Peyer's patch (tissue), 4 donors: ENCODE measurements at regions not wholly inside any gene's neighbourhood (a gene's known extent, or its start where the extent isn't known, plus 50 kb on each side); places are given as distances from the start of the nearest gene placed in this dataset.

Experiments used
- DNase-seq, 3 donors: peaks; one replicate each; pipeline ENCODE4 v3.0.0-alpha.2; 2017 to 2019
- H3K27ac ChIP-seq, 4 donors: fragments of 200-600 bp; sonication (generic); one replicate each; pipeline ENCODE4 v1.5.1; 2016 to 2019
- H3K27me3 ChIP-seq, 2 donors: fragments of 200-600 bp; sonication (generic); one replicate each; pipeline ENCODE4 v1.5.1; 2019
- H3K36me3 ChIP-seq, 3 donors: fragments of 200-600 bp; sonication (generic); one replicate each; pipeline ENCODE4 v1.5.1; 2016 to 2019
- H3K4me1 ChIP-seq, 4 donors: fragments of 200-600 bp; sonication (generic); one replicate each; pipeline ENCODE4 v1.5.1; 2016 to 2019
- H3K4me3 ChIP-seq, 4 donors: fragments of 200-600 bp; sonication (generic); 1 replicate in 3 of 4; 2 replicates in 1 of 4; pipeline ENCODE4 v1.5.1; 2016 to 2019; ENCODE audit warnings: mild to moderate bottlenecking in 1 of 4
- H3K9me3 ChIP-seq, 4 donors: fragments of 200-600 bp; sonication (generic); one replicate each; pipeline ENCODE4 v1.5.1; 2016 to 2019; ENCODE audit warnings: mild to moderate bottlenecking in 1 of 4
- POLR2A ChIP-seq, 2 donors: fragments of 450-650 bp; IDR thresholded peaks; one replicate each; pipeline ENCODE4 v1.5.1; 2017; ENCODE audit warnings: antibody characterized with exemption in 2 of 2, mild to moderate bottlenecking in 2 of 2, moderate library complexity in 2 of 2
- TF ChIP-seq, protein P1 (sequence below), 6 experiments: fragments of 450-650 bp in 4 of 6; fragments of 200-600 bp in 2 of 6; sonication (generic) in 1 of 6; IDR thresholded peaks; one replicate each; pipeline ENCODE4 v1.5.1; 2017 to 2019; ENCODE audit warnings: antibody characterized with exemption in 6 of 6, mild to moderate bottlenecking in 3 of 6, moderate library complexity in 1 of 6

DNA sequence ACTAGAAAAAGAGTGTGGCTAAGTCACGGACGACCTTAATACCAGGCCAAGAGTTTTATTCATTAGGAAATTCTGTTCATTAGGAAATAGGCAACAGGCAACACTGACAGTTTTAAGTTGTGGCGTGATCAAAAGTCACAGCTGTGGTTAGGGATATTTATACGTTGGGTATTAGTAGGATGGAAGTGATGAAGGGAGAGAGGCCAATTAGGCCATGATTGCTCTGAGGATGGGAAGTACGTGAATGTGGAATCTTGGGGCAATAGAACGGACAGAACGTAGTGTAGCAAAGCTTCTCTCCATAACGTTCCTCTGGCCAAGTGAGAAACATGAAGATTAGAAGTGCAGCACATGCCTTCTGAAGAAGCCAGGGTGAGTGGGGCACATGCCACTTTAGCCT is 290.1 kb upstream of the ZNF608 start:
- Histone ChIP-seq H3K9me3 (no peaks in the 10 kb centered on the region), H3K27me3 (no peaks in the 10 kb centered on the region), H3K4me3 (no peak overlapping the region), H3K4me1 (peaks cover 0 to 9% (median 0%) of the 10 kb centered on the region in 4 donors), H3K36me3 (no peaks in the 10 kb centered on the region), H3K27ac (no peak overlapping the region)
- TF ChIP-seq, protein P1, sequence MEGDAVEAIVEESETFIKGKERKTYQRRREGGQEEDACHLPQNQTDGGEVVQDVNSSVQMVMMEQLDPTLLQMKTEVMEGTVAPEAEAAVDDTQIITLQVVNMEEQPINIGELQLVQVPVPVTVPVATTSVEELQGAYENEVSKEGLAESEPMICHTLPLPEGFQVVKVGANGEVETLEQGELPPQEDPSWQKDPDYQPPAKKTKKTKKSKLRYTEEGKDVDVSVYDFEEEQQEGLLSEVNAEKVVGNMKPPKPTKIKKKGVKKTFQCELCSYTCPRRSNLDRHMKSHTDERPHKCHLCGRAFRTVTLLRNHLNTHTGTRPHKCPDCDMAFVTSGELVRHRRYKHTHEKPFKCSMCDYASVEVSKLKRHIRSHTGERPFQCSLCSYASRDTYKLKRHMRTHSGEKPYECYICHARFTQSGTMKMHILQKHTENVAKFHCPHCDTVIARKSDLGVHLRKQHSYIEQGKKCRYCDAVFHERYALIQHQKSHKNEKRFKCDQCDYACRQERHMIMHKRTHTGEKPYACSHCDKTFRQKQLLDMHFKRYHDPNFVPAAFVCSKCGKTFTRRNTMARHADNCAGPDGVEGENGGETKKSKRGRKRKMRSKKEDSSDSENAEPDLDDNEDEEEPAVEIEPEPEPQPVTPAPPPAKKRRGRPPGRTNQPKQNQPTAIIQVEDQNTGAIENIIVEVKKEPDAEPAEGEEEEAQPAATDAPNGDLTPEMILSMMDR (IDR thresholded peaks at IDR 0.05) = no peak
- TF ChIP-seq POLR2A (IDR thresholded peaks at IDR 0.05) = no peak
- DNase-seq = no peak

DNA sequence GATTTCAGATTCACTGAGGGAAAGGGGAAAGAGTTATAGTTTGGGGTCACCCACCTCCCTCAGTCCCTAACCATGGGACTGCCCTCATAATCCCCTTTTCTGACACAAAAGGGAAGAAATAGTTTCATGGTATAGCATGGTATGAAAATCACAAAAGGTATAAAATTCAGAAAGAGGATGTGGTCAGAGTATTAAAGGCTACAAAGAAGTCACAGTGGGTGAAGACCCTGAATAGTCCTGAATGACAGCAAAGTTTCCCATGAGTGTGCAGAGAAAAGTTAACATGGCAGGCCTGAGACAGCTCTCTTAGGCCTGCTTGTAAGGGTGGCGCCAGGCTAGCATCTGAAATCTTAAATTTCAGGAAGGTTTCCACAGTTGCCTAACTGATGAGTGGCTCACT is 290.6 kb upstream of the ZNF608 start:
- no peak overlapping the region for H3K4me3 ChIP-seq
- no peak for DNase-seq
- no peaks in the 10 kb centered on the region for H3K9me3 ChIP-seq
- TF ChIP-seq, protein P1 (IDR thresholded peaks at IDR 0.05) = no peak
- no peak for TF ChIP-seq POLR2A (IDR thresholded peaks at IDR 0.05)
- no peak overlapping the region for H3K27ac ChIP-seq
- H3K27me3 ChIP-seq = no peaks in the 10 kb centered on the region
- peaks cover 0 to 9% (median 0%) of the 10 kb centered on the region in 4 donors for H3K4me1 ChIP-seq
- H3K36me3 ChIP-seq = no peaks in the 10 kb centered on the region

- Histone ChIP-seq H3K27ac (no peak overlapping the region), H3K36me3 (no peaks in the 10 kb centered on the region), H3K4me3 (no peak overlapping the region), H3K9me3 (no peaks in the 10 kb centered on the region), H3K4me1 (peaks cover 0 to 9% (median 0%) of the 10 kb centered on the region in 4 donors), H3K27me3 (no peaks in the 10 kb centered on the region)
- no peak for DNase-seq
- TF ChIP-seq POLR2A (IDR thresholded peaks at IDR 0.05) = no peak
These were observed 291.1 kb upstream of the ZNF608 start for GRCh38 chr5:125037530-125037929.

GRCh38 chr5:125038477-125038876 is 292.0 kb upstream of the ZNF608 start:
- no peaks in the 10 kb centered on the region for H3K36me3 ChIP-seq
- no peak for DNase-seq
- TF ChIP-seq POLR2A (IDR thresholded peaks at IDR 0.05) = no peak
- TF ChIP-seq, protein P1 (IDR thresholded peaks at IDR 0.05) = no peak

GRCh38 chr5:125041798-125042197 is 295.4 kb upstream of the ZNF608 start:
- Histone ChIP-seq H3K27ac (no peak overlapping the region), H3K36me3 (no peaks in the 10 kb centered on the region), H3K27me3 (no peaks in the 10 kb centered on the region), H3K4me1 (peaks cover 0 to 15% (median 0%) of the 10 kb centered on the region in 4 donors), H3K9me3 (no peaks in the 10 kb centered on the region), H3K4me3 (no peak overlapping the region)
- TF ChIP-seq POLR2A (IDR thresholded peaks at IDR 0.05) = no peak
- TF ChIP-seq, protein P1 (IDR thresholded peaks at IDR 0.05) = no peak
- no peak for DNase-seq

More at GRCh38 chr5:125038477-125038876, 292.0 kb upstream of the ZNF608 start:
- Histone ChIP-seq H3K9me3 (no peaks in the 10 kb centered on the region), H3K4me1 (peaks cover 0 to 13% (median 0%) of the 10 kb centered on the region in 4 donors), H3K4me3 (no peak overlapping the region), H3K27me3 (no peaks in the 10 kb centered on the region), H3K27ac (no peak overlapping the region)

- H3K27me3 ChIP-seq = no peaks in the 10 kb centered on the region
- no peak overlapping the region for H3K4me3 ChIP-seq
- H3K9me3 ChIP-seq = no peaks in the 10 kb centered on the region
- peaks cover 0 to 15% (median 0%) of the 10 kb centered on the region in 4 donors for H3K4me1 ChIP-seq
- no peak for TF ChIP-seq POLR2A (IDR thresholded peaks at IDR 0.05)
- TF ChIP-seq, protein P1 (IDR thresholded peaks at IDR 0.05) = no peak
- DNase-seq = no peak
- H3K27ac ChIP-seq = no peak overlapping the region
- no peaks in the 10 kb centered on the region for H3K36me3 ChIP-seq
These were observed 295.9 kb upstream of the ZNF608 start for GRCh38 chr5:125042261-125042890.
